HG03342 (cell line): ENCODE measurements at regions not wholly inside any gene's neighbourhood (a gene's known extent, or its start where the extent isn't known, plus 50 kb on each side); places are given as distances from the start of the nearest gene placed in this dataset.

Experiments used
- ATAC-seq: cut with Tn5 transposase; IDR thresholded peaks from one replicate; pipeline ENCODE4 v1.9.1; 2021; ENCODE audit warnings: mild to moderate bottlenecking, moderate library complexity; ENCODE audit not compliant: unreplicated experiment

DNA sequence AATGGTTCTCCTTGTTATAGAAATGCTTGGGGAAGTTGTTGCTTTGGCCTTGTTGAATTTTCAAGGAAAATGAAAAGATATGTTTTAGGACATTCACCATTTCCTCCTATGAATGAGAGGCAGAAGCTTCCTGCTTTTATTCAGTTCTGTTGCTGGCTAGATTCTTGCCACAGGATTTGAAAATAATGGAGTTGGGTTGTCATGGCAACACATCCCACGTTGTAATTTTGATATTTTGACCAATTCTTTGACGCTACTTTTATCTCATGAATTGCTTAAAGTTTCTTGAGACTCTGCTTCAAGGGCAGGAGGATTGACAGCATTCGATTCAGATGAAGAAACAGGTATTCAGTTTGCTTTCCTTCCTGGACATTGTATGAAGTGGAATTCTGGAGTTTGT is 331.5 kb downstream of the PRDM2 start:
- no peak for ATAC-seq

- no peak for ATAC-seq
Observed at GRCh38 chr1:14034506-14034905, 334.5 kb downstream of the PRDM2 start.

GRCh38 chr1:14037101-14037847 is 337.3 kb downstream of the PRDM2 start:
- ATAC-seq = no peak

DNA sequence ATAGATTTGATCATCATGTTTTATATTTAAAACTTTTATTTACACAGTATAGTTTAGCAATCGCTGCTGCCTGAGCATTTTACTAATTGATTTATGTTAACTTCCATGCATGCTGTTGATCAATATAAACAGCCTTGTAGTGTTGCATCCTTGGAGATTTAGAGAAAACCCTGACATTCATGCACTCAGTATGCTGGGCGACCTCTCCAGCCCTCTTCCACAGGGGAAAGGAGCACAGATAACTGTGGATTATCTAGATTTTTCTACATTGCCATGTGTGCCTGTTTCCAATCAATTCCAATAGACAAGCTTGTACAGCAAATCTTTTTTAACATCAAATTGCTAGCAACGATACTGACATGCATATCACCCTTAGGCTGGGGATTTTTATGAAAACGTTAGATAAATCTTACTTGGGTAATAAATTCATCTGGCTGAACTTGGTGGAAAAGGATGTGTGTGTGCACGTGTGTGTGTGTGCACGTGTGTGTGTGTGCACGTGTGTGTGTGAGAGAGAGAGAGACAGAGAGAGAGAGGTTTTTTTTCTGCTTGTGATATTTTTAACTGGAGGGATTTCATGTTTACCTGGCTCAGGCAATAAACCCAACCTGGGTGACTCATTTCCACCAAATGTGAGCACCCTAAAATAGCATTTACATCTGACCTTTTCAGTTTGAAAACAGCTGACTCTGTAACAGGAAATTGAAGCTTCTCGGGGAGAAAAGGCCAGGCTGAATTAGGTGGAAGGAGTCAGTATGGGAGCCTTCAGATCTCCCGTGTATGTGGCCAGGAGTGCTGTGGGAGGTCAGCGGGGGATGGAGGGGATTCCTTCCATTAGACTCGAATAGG is 339.8 kb downstream of the PRDM2 start:
- no peak for ATAC-seq

DNA sequence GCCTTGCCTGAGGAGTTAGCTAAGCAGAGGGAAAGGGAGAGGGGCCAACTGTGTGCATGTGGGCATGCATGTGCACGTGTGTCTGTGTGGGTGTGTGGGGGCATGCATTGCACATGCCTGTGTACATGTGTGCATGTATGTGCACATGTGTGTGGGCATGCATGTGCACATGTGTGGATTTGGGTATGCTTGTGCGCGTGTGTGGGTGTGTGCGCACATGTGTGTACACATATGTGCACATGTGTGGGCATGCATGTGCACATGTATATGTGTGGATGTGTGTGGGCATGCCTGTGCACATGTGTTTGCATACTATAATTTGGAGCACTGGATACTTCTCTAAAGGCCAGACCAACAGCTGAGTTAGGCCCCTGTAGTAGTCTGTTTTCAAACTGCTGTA is 350.0 kb downstream of the PRDM2 start:
- ATAC-seq = no peak

GRCh38 chr1:14055442-14056223 is 355.6 kb downstream of the PRDM2 start:
- no peak for ATAC-seq

GRCh38 chr1:14057640-14058039 is 357.7 kb downstream of the PRDM2 start:
- ATAC-seq = no peak

GRCh38 chr1:14061204-14061603 is 361.2 kb downstream of the PRDM2 start:
- no peak for ATAC-seq

DNA sequence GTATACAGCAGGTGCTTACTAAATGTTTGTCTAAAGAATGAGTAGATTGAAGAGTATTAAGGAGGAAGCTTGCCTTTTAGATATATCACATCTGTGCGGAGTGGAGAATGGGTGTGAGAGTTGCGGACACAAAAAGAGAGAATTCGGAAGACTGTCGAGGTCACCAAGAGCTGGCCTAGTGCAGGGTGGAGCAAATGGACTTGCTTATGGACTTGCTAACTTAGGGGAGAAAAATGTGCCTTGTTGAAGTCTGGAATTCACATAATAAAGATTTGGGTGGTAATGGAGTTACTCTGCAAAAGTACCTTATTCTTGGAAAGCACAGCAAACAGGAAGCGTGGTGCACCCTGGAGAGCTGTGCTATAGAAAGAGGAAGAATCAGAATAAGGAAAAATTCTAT is 361.7 kb downstream of the PRDM2 start:
- no peak for ATAC-seq

- ATAC-seq = no peak
Observed at GRCh38 chr1:14062669-14063068, 362.7 kb downstream of the PRDM2 start.

GRCh38 chr1:14064649-14065442 is 364.9 kb downstream of the PRDM2 start:
- no peak for ATAC-seq

GRCh38 chr1:14065486-14065885 is 365.5 kb downstream of the PRDM2 start:
- ATAC-seq = no peak

- ATAC-seq = no peak
Observed at GRCh38 chr1:14067036-14067435, 367.0 kb downstream of the PRDM2 start.

GRCh38 chr1:14067711-14068110 is 367.7 kb downstream of the PRDM2 start:
- no peak for ATAC-seq

DNA sequence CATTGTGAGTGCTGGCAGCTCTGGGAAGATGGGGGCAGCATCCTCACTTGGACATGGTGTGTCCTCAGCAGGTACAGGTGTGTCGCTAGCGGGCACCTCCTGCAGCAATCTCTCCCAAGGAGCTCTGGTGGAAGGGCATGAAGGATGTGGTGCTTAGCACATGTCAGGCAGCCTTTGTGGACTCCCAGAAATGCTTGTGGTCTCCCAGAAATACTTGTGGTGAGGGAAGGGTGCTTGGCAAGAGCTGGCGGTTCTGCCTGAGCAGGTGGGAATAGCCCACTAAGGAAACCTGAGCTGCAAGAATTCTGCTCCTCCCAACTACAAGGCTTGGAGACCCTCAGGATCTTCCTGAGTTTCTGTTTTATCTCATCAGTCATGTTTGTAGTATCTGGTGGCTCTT is 371.6 kb downstream of the PRDM2 start:
- no peak for ATAC-seq

GRCh38 chr1:14080653-14081052 is 380.7 kb downstream of the PRDM2 start:
- ATAC-seq = no peak

- ATAC-seq = no peak
Observed at GRCh38 chr1:14082331-14082730, 382.3 kb downstream of the PRDM2 start.

GRCh38 chr1:14083277-14083676 is 383.3 kb downstream of the PRDM2 start:
- no peak for ATAC-seq

DNA sequence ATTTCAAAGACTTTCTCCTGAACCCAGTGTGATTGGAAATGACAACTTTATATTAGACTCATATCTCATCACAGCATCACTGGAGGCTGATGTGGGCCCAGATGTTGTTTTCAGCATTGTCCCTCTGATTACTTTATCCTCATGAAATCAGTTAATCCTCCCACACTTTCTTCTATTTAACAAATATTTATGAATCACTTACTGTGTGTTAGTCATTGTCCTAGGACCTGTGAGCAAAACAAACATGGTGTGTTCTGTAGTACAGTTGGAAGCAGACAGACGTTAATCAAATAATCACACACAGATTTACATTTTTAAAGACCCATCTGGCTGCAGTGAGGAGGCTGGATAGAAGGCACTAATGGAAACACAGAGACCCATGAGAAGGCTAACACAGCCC is 383.7 kb downstream of the PRDM2 start:
- no peak for ATAC-seq

DNA sequence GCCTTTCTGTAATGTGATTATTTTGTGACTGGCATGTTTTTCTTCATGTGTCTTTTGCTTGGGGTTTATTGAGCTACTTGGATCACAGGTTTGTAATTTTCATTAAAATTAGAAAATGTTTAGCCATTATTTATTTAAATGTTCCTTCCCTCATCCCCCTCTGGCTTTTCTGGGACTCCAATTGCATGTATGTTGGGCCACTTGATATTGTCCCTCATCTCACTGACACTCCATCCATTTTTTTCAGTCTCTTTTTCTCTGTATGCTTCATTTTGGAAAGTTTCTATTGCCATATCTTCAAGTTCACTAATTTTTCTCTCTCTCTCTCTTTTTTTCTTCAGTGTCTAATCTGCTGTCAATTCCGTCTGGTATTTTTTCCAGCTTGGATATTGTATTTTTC is 390.1 kb downstream of the PRDM2 start:
- no peak for ATAC-seq

GRCh38 chr1:14090531-14090930 is 390.5 kb downstream of the PRDM2 start:
- no peak for ATAC-seq
